ENCODE measurements at regions not wholly inside any gene's neighbourhood (a gene's known extent, or its start where the extent isn't known, plus 50 kb on each side); places are given as distances from the start of the nearest gene placed in this dataset.
"Not testable (repeated sequence)": the region's sequence is repeated elsewhere in the genome, so short reads cannot be mapped to it uniquely, and the experiment has no call there.

- POLR2A ChIA-PET, result no interaction called here
- CTCF ChIA-PET, result no interaction called here
- Histone ChIP-seq H3K36me3 (ENCODE audit: control insufficient read depth, insufficient read depth, low read length) (no peaks in the 10 kb centered on the region), H3K4me3 (ENCODE audit: low read depth, low read length) (no peak overlapping the region), H3K27me3 (ENCODE audit: control insufficient read depth, insufficient read depth, low read length) (no peaks in the 10 kb centered on the region)
- no peak for TF ChIP-seq CTCF (IDR thresholded peaks at IDR 0.05; ENCODE audit: insufficient read depth, low read depth, low read length)
- DNase-seq (ENCODE audit: low read depth), result no peak
Observed at GRCh38 chr3:29178809-29179793, 101.8 kb upstream of the RBMS3 start.

GRCh38 chr3:29181149-29181780 is 99.6 kb upstream of the RBMS3 start:
- TF ChIP-seq CTCF (IDR thresholded peaks at IDR 0.05; ENCODE audit: insufficient read depth, low read depth, low read length), result no peak
- Histone ChIP-seq H3K4me3 (ENCODE audit: low read depth, low read length) (no peak overlapping the region), H3K36me3 (ENCODE audit: control insufficient read depth, insufficient read depth, low read length) (no peaks in the 10 kb centered on the region), H3K27me3 (ENCODE audit: control insufficient read depth, insufficient read depth, low read length) (no peaks in the 10 kb centered on the region)
- ChIA-PET POLR2A (no interaction called here), CTCF (no interaction called here)
- no peak for DNase-seq (ENCODE audit: low read depth)

- ChIA-PET CTCF (no interaction called here), POLR2A (no interaction called here)
- no peak overlapping the region for H3K4me3 ChIP-seq (ENCODE audit: low read depth, low read length)
- no peaks in the 10 kb centered on the region for H3K27me3 ChIP-seq (ENCODE audit: control insufficient read depth, insufficient read depth, low read length)
- H3K36me3 ChIP-seq (ENCODE audit: control insufficient read depth, insufficient read depth, low read length), result no peaks in the 10 kb centered on the region
- no peak for DNase-seq (ENCODE audit: low read depth)
- TF ChIP-seq CTCF (IDR thresholded peaks at IDR 0.05; ENCODE audit: insufficient read depth, low read depth, low read length), result no peak
Observed at GRCh38 chr3:29181872-29182271, 99.0 kb upstream of the RBMS3 start.

GRCh38 chr3:29182828-29183227 is 98.0 kb upstream of the RBMS3 start:
- POLR2A ChIA-PET; CTCF ChIA-PET; DNase-seq (ENCODE audit: low read depth); H3K36me3 ChIP-seq (ENCODE audit: control insufficient read depth, insufficient read depth, low read length); H3K27me3 ChIP-seq (ENCODE audit: control insufficient read depth, insufficient read depth, low read length); H3K4me3 ChIP-seq (ENCODE audit: low read depth, low read length): not testable (repeated sequence)

- Histone ChIP-seq H3K4me3 (ENCODE audit: low read depth, low read length) (no peak overlapping the region), H3K27me3 (ENCODE audit: control insufficient read depth, insufficient read depth, low read length) (no peaks in the 10 kb centered on the region), H3K36me3 (ENCODE audit: control insufficient read depth, insufficient read depth, low read length) (no peaks in the 10 kb centered on the region)
- CTCF ChIA-PET, result no interaction called here
- DNase-seq (ENCODE audit: low read depth), result no peak
- no peak for TF ChIP-seq CTCF (IDR thresholded peaks at IDR 0.05; ENCODE audit: insufficient read depth, low read depth, low read length)
- POLR2A ChIA-PET, result no interaction called here
Observed at GRCh38 chr3:29183346-29184087, 97.4 kb upstream of the RBMS3 start.

Measured in BJ (cell line).